Panc1 (cell line): ENCODE measurements at regions not wholly inside any gene's neighbourhood (a gene's known extent, or its start where the extent isn't known, plus 50 kb on each side); places are given as distances from the start of the nearest gene placed in this dataset.

Experiments
- ATAC-seq: fragments of 200-7000 bp; cut with Tn5 transposase; 2 replicates; pipeline ENCODE4 v1.9.1; 2020; ENCODE audit warnings: mild to moderate bottlenecking, moderate library complexity
- BruUV-seq: library from RNA; stranded (reverse); fragments of 400-500 nt; replicated peaks from 2 replicates; lab custom pipeline; 2021; lab: Mats Ljungman, UMichigan
- CTCF ChIA-PET: fragments of 300-600 bp; sonication (Branson Sonifier 250); formaldehyde crosslinking; loops from one replicate; lab custom pipeline; 2022; ENCODE audit warnings: antibody characterized with exemption; lab: Charles Lee
- POLR2A ChIA-PET: fragments of 300-600 bp; sonication (Branson Sonifier 250); formaldehyde crosslinking; loops from one replicate; lab custom pipeline; 2022; ENCODE audit warnings: antibody characterized with exemption; lab: Charles Lee
- DNase-seq: peaks from one replicate; pipeline ENCODE4 v3.0.0-alpha.2; 2010; ENCODE audit warnings: low read depth, low spot score
- H3K27ac ChIP-seq: 2 replicates; pipeline ENCODE4 v1.5.1; 2011; ENCODE audit warnings: mild to moderate bottlenecking, low read length, inconsistent platforms
- H3K27me3 ChIP-seq: fragments of 200-500 bp; sonication (Bioruptor generic); 2 replicates; pipeline ENCODE4 v1.6.0; 2014; ENCODE audit warnings: low read length, inconsistent platforms; ENCODE audit not compliant: control insufficient read depth, insufficient read depth
- H3K36me3 ChIP-seq: fragments of 200-500 bp; sonication (Bioruptor generic); 2 replicates; pipeline ENCODE4 v1.5.1; 2014; ENCODE audit warnings: inconsistent platforms, mild to moderate bottlenecking, low read length, moderate library complexity; ENCODE audit not compliant: control insufficient read depth, insufficient read depth
- H3K4me1 ChIP-seq: 2 replicates; pipeline ENCODE4 v1.5.1; 2011; ENCODE audit warnings: inconsistent platforms, mild to moderate bottlenecking, low read length, moderate library complexity; ENCODE audit not compliant: control insufficient read depth, insufficient read depth
- H3K4me3 ChIP-seq, 2 experiments: 2 replicates each; pipeline ENCODE4 v1.5.1; 2011 to 2012; ENCODE audit warnings: low read depth in 2 of 2, low read length in 2 of 2, mild to moderate bottlenecking in 2 of 2, inconsistent platforms in 1 of 2, moderate library complexity in 1 of 2
- H3K9me3 ChIP-seq: fragments of 200-500 bp; sonication (Bioruptor generic); 2 replicates; pipeline ENCODE4 v1.5.1; 2014; ENCODE audit warnings: low read depth, mild to moderate bottlenecking, inconsistent platforms, low read length, moderate library complexity; ENCODE audit not compliant: control insufficient read depth, insufficient read depth
- POLR2AphosphoS5 ChIP-seq: IDR thresholded peaks from 2 replicates; pipeline ENCODE4 v1.6.1; 2012; ENCODE audit warnings: mild to moderate bottlenecking, low read depth, low read length, moderate library complexity
- SIN3A ChIP-seq: IDR thresholded peaks from 2 replicates; pipeline ENCODE4 v1.6.1; 2012; ENCODE audit warnings: low read depth, mild to moderate bottlenecking, low read length, moderate library complexity, borderline replicate concordance; ENCODE audit not compliant: insufficient read depth
- TCF7L2 ChIP-seq: IDR thresholded peaks from 2 replicates; pipeline ENCODE4 v1.6.1; 2011; ENCODE audit warnings: mild to moderate bottlenecking, low read depth, low read length, inconsistent platforms
- in situ Hi-C: cut with HindIII; loops from 2 replicates; pipeline ENCODE4 v1.10.0; 2016; ENCODE audit warnings: low sequenced_read_pairs, low pct_unique_long_range_greater_than_20kb
- intact Hi-C: fragments of 100-400 bp; cut with micrococcal nuclease; formaldehyde crosslinking; loops from one replicate; pipeline ENCODE4 v1.10.0; 2022; ENCODE audit not compliant: unreplicated experiment
- TF ChIP-seq, protein P1 (sequence below): fragments of 450-650 bp; IDR thresholded peaks from 2 replicates; pipeline ENCODE4 v1.5.1; 2017; ENCODE audit warnings: mild to moderate bottlenecking
- TF ChIP-seq, protein P2 (sequence below), 2 experiments: IDR thresholded peaks; 2 replicates each; pipeline ENCODE4 v1.6.1; 2011 to 2012; ENCODE audit warnings: low read depth in 2 of 2, control low read depth in 1 of 2, low read length in 1 of 2, mild to moderate bottlenecking in 1 of 2, moderate library complexity in 1 of 2; ENCODE audit not compliant: insufficient read depth in 1 of 2

DNA sequence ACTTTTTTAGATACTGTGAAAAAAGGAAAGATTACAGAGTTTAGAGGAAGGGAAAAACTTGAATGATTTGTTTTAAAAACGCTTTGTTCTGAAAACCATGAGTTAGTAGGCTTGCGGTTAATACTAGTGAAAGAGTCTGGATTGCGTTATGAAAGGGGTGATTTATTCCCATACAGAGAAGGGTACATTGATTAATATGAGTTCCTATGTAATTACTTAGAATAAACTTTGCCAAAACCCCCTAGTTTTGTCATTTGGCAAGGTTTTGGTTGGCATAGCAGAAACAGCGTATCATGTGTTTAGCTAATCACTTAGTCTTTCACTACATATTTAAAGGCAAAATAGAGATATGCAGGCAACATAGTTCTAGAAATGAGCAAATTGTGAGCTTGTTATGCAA is 91.2 kb upstream of the POT1 start:
- no peak overlapping the region for H3K27ac ChIP-seq
- ChIA-PET CTCF (no interaction called here), POLR2A (no interaction called here)
- no TSS peak for BruUV-seq
- ATAC-seq (no peak), DNase-seq (no peak)
- in situ Hi-C loops: no loop called here
- no peaks in the 10 kb centered on the region for H3K36me3 ChIP-seq
- no peak overlapping the region for H3K4me3 ChIP-seq
- H3K9me3 ChIP-seq: no peaks in the 10 kb centered on the region
- intact Hi-C loops: no loop called here
- H3K27me3 ChIP-seq: no peaks in the 10 kb centered on the region
- H3K4me1 ChIP-seq: no peaks in the 10 kb centered on the region
- TF ChIP-seq POLR2AphosphoS5 (no peak), SIN3A (no peak), TCF7L2 (no peak)
- TF ChIP-seq, protein P1, sequence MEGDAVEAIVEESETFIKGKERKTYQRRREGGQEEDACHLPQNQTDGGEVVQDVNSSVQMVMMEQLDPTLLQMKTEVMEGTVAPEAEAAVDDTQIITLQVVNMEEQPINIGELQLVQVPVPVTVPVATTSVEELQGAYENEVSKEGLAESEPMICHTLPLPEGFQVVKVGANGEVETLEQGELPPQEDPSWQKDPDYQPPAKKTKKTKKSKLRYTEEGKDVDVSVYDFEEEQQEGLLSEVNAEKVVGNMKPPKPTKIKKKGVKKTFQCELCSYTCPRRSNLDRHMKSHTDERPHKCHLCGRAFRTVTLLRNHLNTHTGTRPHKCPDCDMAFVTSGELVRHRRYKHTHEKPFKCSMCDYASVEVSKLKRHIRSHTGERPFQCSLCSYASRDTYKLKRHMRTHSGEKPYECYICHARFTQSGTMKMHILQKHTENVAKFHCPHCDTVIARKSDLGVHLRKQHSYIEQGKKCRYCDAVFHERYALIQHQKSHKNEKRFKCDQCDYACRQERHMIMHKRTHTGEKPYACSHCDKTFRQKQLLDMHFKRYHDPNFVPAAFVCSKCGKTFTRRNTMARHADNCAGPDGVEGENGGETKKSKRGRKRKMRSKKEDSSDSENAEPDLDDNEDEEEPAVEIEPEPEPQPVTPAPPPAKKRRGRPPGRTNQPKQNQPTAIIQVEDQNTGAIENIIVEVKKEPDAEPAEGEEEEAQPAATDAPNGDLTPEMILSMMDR: no peak
- TF ChIP-seq, protein P2, sequence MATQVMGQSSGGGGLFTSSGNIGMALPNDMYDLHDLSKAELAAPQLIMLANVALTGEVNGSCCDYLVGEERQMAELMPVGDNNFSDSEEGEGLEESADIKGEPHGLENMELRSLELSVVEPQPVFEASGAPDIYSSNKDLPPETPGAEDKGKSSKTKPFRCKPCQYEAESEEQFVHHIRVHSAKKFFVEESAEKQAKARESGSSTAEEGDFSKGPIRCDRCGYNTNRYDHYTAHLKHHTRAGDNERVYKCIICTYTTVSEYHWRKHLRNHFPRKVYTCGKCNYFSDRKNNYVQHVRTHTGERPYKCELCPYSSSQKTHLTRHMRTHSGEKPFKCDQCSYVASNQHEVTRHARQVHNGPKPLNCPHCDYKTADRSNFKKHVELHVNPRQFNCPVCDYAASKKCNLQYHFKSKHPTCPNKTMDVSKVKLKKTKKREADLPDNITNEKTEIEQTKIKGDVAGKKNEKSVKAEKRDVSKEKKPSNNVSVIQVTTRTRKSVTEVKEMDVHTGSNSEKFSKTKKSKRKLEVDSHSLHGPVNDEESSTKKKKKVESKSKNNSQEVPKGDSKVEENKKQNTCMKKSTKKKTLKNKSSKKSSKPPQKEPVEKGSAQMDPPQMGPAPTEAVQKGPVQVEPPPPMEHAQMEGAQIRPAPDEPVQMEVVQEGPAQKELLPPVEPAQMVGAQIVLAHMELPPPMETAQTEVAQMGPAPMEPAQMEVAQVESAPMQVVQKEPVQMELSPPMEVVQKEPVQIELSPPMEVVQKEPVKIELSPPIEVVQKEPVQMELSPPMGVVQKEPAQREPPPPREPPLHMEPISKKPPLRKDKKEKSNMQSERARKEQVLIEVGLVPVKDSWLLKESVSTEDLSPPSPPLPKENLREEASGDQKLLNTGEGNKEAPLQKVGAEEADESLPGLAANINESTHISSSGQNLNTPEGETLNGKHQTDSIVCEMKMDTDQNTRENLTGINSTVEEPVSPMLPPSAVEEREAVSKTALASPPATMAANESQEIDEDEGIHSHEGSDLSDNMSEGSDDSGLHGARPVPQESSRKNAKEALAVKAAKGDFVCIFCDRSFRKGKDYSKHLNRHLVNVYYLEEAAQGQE (IDR thresholded peaks at IDR 0.05; ENCODE audit: insufficient read depth in 1 of 2, low read depth in 2 of 2, low read length in 1 of 2): no peak

DNA sequence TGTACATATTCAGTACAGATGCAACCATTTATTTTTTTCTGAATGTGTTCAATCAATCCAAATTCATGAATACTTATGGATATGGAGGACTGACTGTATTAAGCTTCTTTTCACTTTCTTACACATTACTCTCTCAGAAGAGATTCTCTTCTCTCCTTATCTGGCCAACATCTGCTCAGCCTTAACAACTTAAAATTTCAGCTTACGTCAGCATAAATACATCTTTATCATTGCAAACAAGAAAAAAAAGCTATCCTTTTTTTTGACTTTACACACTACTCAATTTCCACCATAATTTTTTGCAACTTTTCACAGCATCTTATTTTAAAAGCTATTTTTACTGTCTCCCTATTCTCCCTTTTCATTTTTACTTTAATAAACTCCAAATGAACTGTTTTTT is 80.9 kb upstream of the POT1 start:
- Histone ChIP-seq H3K4me1 (no peaks in the 10 kb centered on the region), H3K4me3 (no peak overlapping the region), H3K36me3 (no peaks in the 10 kb centered on the region), H3K27me3 (no peaks in the 10 kb centered on the region), H3K27ac (no peak overlapping the region), H3K9me3 (no peaks in the 10 kb centered on the region)
- TF ChIP-seq, protein P1: no peak
- TF ChIP-seq TCF7L2 (no peak), POLR2AphosphoS5 (no peak), SIN3A (no peak)
- TF ChIP-seq, protein P2 (IDR thresholded peaks at IDR 0.05; ENCODE audit: insufficient read depth in 1 of 2, low read depth in 2 of 2, low read length in 1 of 2): no peak
- no peak for DNase-seq
- ATAC-seq: no peak
- ChIA-PET POLR2A (no interaction called here), CTCF (no interaction called here)
- BruUV-seq: no TSS peak
- in situ Hi-C loops: no loop called here
- intact Hi-C loops: no loop called here
